ENCODE measurements at regions not wholly inside any gene's neighbourhood (a gene's known extent, or its start where the extent isn't known, plus 50 kb on each side); places are given as distances from the start of the nearest gene placed in this dataset.
A peak's percentile ranks its signal among the peaks of the same experiment; 100 is the strongest.

- DNase-seq (ENCODE audit: low read depth), result no peak
- TF ChIP-seq, protein P1, sequence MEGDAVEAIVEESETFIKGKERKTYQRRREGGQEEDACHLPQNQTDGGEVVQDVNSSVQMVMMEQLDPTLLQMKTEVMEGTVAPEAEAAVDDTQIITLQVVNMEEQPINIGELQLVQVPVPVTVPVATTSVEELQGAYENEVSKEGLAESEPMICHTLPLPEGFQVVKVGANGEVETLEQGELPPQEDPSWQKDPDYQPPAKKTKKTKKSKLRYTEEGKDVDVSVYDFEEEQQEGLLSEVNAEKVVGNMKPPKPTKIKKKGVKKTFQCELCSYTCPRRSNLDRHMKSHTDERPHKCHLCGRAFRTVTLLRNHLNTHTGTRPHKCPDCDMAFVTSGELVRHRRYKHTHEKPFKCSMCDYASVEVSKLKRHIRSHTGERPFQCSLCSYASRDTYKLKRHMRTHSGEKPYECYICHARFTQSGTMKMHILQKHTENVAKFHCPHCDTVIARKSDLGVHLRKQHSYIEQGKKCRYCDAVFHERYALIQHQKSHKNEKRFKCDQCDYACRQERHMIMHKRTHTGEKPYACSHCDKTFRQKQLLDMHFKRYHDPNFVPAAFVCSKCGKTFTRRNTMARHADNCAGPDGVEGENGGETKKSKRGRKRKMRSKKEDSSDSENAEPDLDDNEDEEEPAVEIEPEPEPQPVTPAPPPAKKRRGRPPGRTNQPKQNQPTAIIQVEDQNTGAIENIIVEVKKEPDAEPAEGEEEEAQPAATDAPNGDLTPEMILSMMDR (IDR thresholded peaks at IDR 0.05; ENCODE audit: insufficient read depth, low read length), result no peak
- no peak overlapping the region for H3K4me3 ChIP-seq (ENCODE audit: low read depth, low read length)
Observed at GRCh38 chr11:16615480-16615879, 123.0 kb upstream of the C11orf58 start.

DNA sequence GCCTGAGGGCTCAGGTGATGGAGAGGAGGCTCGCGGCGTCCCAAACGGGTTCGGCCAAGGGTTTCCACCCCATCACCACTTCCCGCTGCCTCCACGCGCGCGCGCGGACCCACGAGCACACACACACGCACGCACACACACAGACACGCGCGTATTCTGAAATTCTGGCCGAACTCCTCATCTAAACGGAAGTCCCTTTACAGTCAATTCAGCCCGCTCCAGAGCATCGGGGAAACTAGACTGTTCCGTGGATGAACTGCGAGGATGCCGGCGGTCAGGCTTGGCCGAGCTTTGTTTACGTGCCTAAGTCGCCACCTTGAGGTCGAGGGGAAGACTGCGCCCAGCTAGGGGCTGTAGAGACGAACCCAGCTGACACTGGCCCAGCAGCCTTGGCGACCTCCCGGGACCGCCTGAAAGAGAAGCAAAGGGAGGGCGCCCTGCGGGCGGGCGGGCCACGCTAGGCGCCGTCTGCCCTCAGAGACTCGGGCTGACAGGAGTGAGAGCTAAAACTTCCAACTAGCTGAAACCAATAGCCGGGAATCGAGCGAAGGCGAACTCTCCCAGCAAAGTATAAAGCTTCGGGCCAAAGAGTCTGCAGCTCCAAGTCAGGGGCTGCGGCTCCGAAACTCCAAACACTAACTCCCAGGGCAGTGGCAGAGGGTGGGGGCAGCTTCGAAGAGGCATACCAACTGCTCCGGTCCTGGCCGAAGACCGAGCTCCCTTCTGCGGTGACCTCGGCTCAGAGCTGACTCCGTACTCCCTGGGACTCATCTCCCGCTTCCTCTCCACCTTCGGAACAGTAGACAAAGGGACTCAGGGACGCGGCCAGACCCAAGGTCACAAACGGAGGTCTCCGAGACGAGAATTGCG is 124.7 kb upstream of the C11orf58 start:
- peak overlapping the region; percentile 49 for H3K4me3 ChIP-seq (ENCODE audit: low read depth, low read length)
- TF ChIP-seq, protein P1 (IDR thresholded peaks at IDR 0.05; ENCODE audit: insufficient read depth, low read length), result peak; percentile 89
- DNase-seq (ENCODE audit: low read depth), result peak; percentile 75

GRCh38 chr11:16613262-16613511 is 125.3 kb upstream of the C11orf58 start:
- DNase-seq (ENCODE audit: low read depth), result no peak
- peak overlapping the region; percentile 49 for H3K4me3 ChIP-seq (ENCODE audit: low read depth, low read length)
- TF ChIP-seq, protein P1 (IDR thresholded peaks at IDR 0.05; ENCODE audit: insufficient read depth, low read length), result no peak

GRCh38 chr11:16612566-16613261 is 125.7 kb upstream of the C11orf58 start:
- TF ChIP-seq, protein P1 (IDR thresholded peaks at IDR 0.05; ENCODE audit: insufficient read depth, low read length), result no peak
- H3K4me3 ChIP-seq (ENCODE audit: low read depth, low read length), result peak overlapping the region; percentile 49
- no peak for DNase-seq (ENCODE audit: low read depth)

DNA sequence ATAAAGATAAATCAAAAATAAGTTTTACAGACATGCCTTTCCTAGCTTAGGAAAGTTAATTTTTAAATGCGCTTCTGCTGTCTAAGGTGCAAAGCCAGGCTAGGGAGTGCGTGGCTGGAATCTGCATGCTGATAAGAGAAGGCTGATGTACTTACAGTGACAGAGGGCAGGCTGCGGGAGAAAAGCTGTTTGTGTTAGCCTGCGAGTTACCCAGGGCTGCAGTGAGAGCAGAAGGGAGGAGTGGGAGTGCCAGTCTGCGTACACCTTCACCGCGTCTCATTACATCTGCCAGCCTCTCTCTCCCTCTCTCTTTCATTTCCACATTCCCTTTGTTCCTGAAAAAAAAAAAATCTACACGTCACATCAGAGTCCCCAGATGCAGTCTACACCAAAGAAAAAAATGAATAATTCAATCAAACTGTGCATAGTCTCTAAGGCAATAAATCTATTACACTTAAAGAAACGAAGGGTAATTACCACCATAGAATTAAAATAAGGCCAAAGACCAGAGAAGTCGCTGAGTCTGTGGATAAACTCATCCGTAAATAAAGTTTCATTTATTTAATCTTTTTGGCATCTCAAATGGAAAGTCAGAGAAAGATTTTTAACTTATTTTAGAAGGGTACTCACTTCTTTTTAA is 126.4 kb upstream of the C11orf58 start:
- no peak for DNase-seq (ENCODE audit: low read depth)
- H3K4me3 ChIP-seq (ENCODE audit: low read depth, low read length), result no peak overlapping the region
- TF ChIP-seq, protein P1 (IDR thresholded peaks at IDR 0.05; ENCODE audit: insufficient read depth, low read length), result no peak

- TF ChIP-seq, protein P1 (IDR thresholded peaks at IDR 0.05; ENCODE audit: insufficient read depth, low read length), result no peak
- DNase-seq (ENCODE audit: low read depth), result no peak
- no peak overlapping the region for H3K4me3 ChIP-seq (ENCODE audit: low read depth, low read length)
Observed at GRCh38 chr11:16611401-16611921, 127.0 kb upstream of the C11orf58 start.
